Astrocyte (in vitro differentiated cells and primary cell): ENCODE measurements at regions not wholly inside any gene's neighbourhood (a gene's known extent, or its start where the extent isn't known, plus 50 kb on each side); places are given as distances from the start of the nearest gene placed in this dataset.
A peak's percentile ranks its signal among the peaks of the same experiment; 100 is the strongest.

ENCODE experiments used
- DNase-seq: peaks from one replicate; pipeline ENCODE4 v3.0.0-alpha.2; 2010; ENCODE audit warnings: low read depth
- FAIRE-seq: peaks from 2 replicates; lab custom pipeline; 2011; peaks lifted over from hg19 to GRCh38; lab: Jason Lieb, UNC
- H2AFZ ChIP-seq: 2 replicates; pipeline ENCODE4 v1.6.0; 2012; ENCODE audit warnings: low read depth, low read length, inconsistent platforms
- H3K27ac ChIP-seq: 2 replicates; pipeline ENCODE4 v1.5.1; 2011; ENCODE audit warnings: low read depth, low read length, inconsistent platforms
- H3K27me3 ChIP-seq: 2 replicates; pipeline ENCODE4 v1.6.0; 2011; ENCODE audit warnings: low read length, inconsistent platforms; ENCODE audit not compliant: insufficient read depth
- H3K36me3 ChIP-seq: 2 replicates; pipeline ENCODE4 v1.5.1; 2011; ENCODE audit warnings: low read length, inconsistent platforms; ENCODE audit not compliant: insufficient read depth
- H3K4me1 ChIP-seq: 2 replicates; pipeline ENCODE4 v1.5.1; 2011; ENCODE audit warnings: low read length, inconsistent platforms; ENCODE audit not compliant: insufficient read depth
- H3K4me2 ChIP-seq: 2 replicates; pipeline ENCODE4 v1.6.0; 2012; ENCODE audit warnings: low read length, inconsistent platforms
- H3K4me3 ChIP-seq: 2 replicates; pipeline ENCODE4 v1.5.1; 2011; ENCODE audit warnings: low read depth, mild to moderate bottlenecking, low read length, inconsistent platforms; ENCODE audit not compliant: insufficient read depth
- H3K79me2 ChIP-seq: 2 replicates; pipeline ENCODE4 v1.6.0; 2012; ENCODE audit warnings: mild to moderate bottlenecking, low read length, inconsistent platforms; ENCODE audit not compliant: insufficient read depth
- H3K9ac ChIP-seq: 2 replicates; pipeline ENCODE4 v1.6.0; 2012; ENCODE audit warnings: mild to moderate bottlenecking, low read length, inconsistent platforms
- H3K9me3 ChIP-seq: 2 replicates; pipeline ENCODE4 v1.5.1; 2012; ENCODE audit warnings: low read depth, mild to moderate bottlenecking, low read length, inconsistent platforms; ENCODE audit not compliant: insufficient read depth
- H4K20me1 ChIP-seq: 2 replicates; pipeline ENCODE4 v1.6.0; 2012; ENCODE audit warnings: low read length, inconsistent platforms; ENCODE audit not compliant: insufficient read depth
- H3K27ac Mint-ChIP-seq: one replicate; pipeline ENCODE4 v1.8.0; 2021; ENCODE audit warnings: mild to moderate bottlenecking, mixed read lengths; ENCODE audit not compliant: unreplicated experiment
- H3K27me3 Mint-ChIP-seq: one replicate; pipeline ENCODE4 v1.8.0; 2021; ENCODE audit warnings: low read depth, mixed read lengths; ENCODE audit not compliant: unreplicated experiment
- H3K36me3 Mint-ChIP-seq: one replicate; pipeline ENCODE4 v1.8.0; 2021; ENCODE audit warnings: low read depth, mixed read lengths; ENCODE audit not compliant: unreplicated experiment
- H3K4me1 Mint-ChIP-seq: one replicate; pipeline ENCODE4 v1.8.0; 2021; ENCODE audit warnings: low read depth, mixed read lengths; ENCODE audit not compliant: unreplicated experiment
- H3K4me3 Mint-ChIP-seq: one replicate; pipeline ENCODE4 v1.8.0; 2021; ENCODE audit warnings: mild to moderate bottlenecking, moderate library complexity, mixed read lengths; ENCODE audit not compliant: unreplicated experiment
- H3K9me3 Mint-ChIP-seq: one replicate; pipeline ENCODE4 v1.8.0; 2021; ENCODE audit warnings: mild to moderate bottlenecking, mixed read lengths; ENCODE audit not compliant: unreplicated experiment
- EZH2 ChIP-seq: IDR thresholded peaks from 2 replicates; pipeline ENCODE4 v1.6.1; 2012; ENCODE audit warnings: mild to moderate bottlenecking, low read length, inconsistent platforms; ENCODE audit not compliant: insufficient read depth
- TF ChIP-seq, protein P1 (sequence below): IDR thresholded peaks from 2 replicates; pipeline ENCODE4 v1.5.1; 2011; ENCODE audit warnings: low read depth, mild to moderate bottlenecking, inconsistent platforms, low read length, moderate library complexity; ENCODE audit not compliant: insufficient read depth

DNA sequence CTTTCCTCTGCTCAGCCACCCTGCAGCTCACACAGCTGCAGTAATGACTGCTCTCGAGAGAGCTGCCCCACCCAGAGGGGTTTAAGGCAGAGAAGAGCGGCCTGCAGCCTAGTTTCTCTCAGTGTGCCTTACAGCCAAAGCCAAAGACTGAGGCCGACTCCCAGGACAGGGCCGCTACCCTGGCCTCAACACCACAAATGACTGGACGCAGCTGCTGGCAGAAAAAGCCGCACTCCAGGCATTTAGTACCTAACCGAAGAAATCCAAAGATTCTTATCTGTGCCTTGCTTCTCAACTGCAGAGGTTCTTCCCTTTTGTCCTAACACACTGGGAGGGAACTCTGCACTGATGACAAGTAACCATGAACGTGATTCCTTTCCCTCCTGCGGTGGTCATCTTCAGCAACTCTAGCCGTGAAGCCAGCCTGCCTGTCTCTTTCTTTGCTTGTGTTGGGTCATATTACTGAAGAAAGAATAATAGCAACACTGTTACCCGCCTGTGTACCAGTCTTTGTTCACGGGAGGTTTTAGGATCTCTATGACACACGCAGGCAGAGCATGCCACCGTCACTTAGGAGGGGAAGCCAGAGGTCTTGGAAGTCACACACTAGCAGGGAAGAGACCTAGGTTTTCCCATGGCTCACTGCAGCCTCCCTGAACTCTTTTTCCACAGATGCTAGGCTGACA is 202.7 kb downstream of the RHOU start:
- FAIRE-seq (no peak), DNase-seq (no peak)
- peaks cover 2% of the 10 kb centered on the region for H3K36me3 Mint-ChIP-seq
- H3K4me1 Mint-ChIP-seq, result peaks cover 13% of the 10 kb centered on the region
- Histone ChIP-seq H3K27me3 (peaks cover 15% of the 10 kb centered on the region), H3K36me3 (no peaks in the 10 kb centered on the region), H3K4me2 (peak overlapping the region; percentile 19), H3K9ac (peak overlapping the region; percentile 50), H3K4me1 (peaks cover 4% of the 10 kb centered on the region), H3K27ac (no peak overlapping the region), H4K20me1 (no peaks in the 10 kb centered on the region), H3K79me2 (no peaks in the 10 kb centered on the region), H3K9me3 (no peaks in the 10 kb centered on the region), H2AFZ (peak overlapping the region; percentile 34), H3K4me3 (no peak overlapping the region)
- TF ChIP-seq, protein P1, sequence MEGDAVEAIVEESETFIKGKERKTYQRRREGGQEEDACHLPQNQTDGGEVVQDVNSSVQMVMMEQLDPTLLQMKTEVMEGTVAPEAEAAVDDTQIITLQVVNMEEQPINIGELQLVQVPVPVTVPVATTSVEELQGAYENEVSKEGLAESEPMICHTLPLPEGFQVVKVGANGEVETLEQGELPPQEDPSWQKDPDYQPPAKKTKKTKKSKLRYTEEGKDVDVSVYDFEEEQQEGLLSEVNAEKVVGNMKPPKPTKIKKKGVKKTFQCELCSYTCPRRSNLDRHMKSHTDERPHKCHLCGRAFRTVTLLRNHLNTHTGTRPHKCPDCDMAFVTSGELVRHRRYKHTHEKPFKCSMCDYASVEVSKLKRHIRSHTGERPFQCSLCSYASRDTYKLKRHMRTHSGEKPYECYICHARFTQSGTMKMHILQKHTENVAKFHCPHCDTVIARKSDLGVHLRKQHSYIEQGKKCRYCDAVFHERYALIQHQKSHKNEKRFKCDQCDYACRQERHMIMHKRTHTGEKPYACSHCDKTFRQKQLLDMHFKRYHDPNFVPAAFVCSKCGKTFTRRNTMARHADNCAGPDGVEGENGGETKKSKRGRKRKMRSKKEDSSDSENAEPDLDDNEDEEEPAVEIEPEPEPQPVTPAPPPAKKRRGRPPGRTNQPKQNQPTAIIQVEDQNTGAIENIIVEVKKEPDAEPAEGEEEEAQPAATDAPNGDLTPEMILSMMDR, result no peak
- TF ChIP-seq EZH2, result no peak
- no peak overlapping the region for H3K4me3 Mint-ChIP-seq
- H3K27me3 Mint-ChIP-seq, result peaks cover 28% of the 10 kb centered on the region
- H3K9me3 Mint-ChIP-seq, result no peaks in the 10 kb centered on the region
- no peak overlapping the region for H3K27ac Mint-ChIP-seq

- H3K27ac Mint-ChIP-seq, result no peak overlapping the region
These were observed 203.2 kb downstream of the RHOU start for GRCh38 chr1:228938537-228938901.

More at GRCh38 chr1:228938537-228938901, 203.2 kb downstream of the RHOU start:
- H3K4me1 Mint-ChIP-seq, result peaks cover 13% of the 10 kb centered on the region
- Histone ChIP-seq H4K20me1 (no peaks in the 10 kb centered on the region), H3K27me3 (peaks cover 12% of the 10 kb centered on the region), H3K4me2 (peak overlapping the region; percentile 19), H3K36me3 (no peaks in the 10 kb centered on the region), H3K9ac (peak overlapping the region; percentile 50), H2AFZ (peak overlapping the region; percentile 34), H3K79me2 (no peaks in the 10 kb centered on the region), H3K9me3 (no peaks in the 10 kb centered on the region), H3K27ac (no peak overlapping the region), H3K4me3 (no peak overlapping the region), H3K4me1 (peaks cover 4% of the 10 kb centered on the region)
- H3K36me3 Mint-ChIP-seq, result peaks cover 2% of the 10 kb centered on the region
- FAIRE-seq (no peak), DNase-seq (no peak)
- H3K9me3 Mint-ChIP-seq, result peaks cover 2% of the 10 kb centered on the region
- TF ChIP-seq, protein P1, result no peak
- no peak for TF ChIP-seq EZH2
- no peak overlapping the region for H3K4me3 Mint-ChIP-seq
- H3K27me3 Mint-ChIP-seq, result peaks cover 23% of the 10 kb centered on the region
